ENCODE measurements at regions not wholly inside any gene's neighbourhood (a gene's known extent, or its start where the extent isn't known, plus 50 kb on each side); places are given as distances from the start of the nearest gene placed in this dataset.

GRCh38 chr11:71064702-71065515 lies 187.5 kb downstream of the SHANK2 start:
- DNase-seq (ENCODE audit: low spot score), result no peak
- Histone ChIP-seq H3K4me3 (no peak overlapping the region), H3K36me3 (no peaks in the 10 kb centered on the region), H3K4me1 (ENCODE audit: control insufficient read depth in 1 of 2, low read depth in 2 of 2) (no peaks in the 10 kb centered on the region), H3K27ac (no peak overlapping the region), H3K27me3 (replicated peaks; ENCODE audit: insufficient read depth) (no peaks in the 10 kb centered on the region), H3K9me3 (no peaks in the 10 kb centered on the region)
- no peak for ATAC-seq (ENCODE audit: insufficient number of reproducible peaks, low FRiP score, low read depth)
- no peak for TF ChIP-seq CTCF (IDR thresholded peaks at IDR 0.05)

GRCh38 chr11:71064183-71064582 lies 188.2 kb downstream of the SHANK2 start:
- Histone ChIP-seq H3K27me3 (replicated peaks; ENCODE audit: insufficient read depth) (no peaks in the 10 kb centered on the region), H3K4me3 (no peak overlapping the region), H3K36me3 (no peaks in the 10 kb centered on the region), H3K4me1 (ENCODE audit: control insufficient read depth in 1 of 2, low read depth in 2 of 2) (no peaks in the 10 kb centered on the region), H3K9me3 (no peaks in the 10 kb centered on the region), H3K27ac (no peak overlapping the region)
- DNase-seq (ENCODE audit: low spot score) (no peak), ATAC-seq (ENCODE audit: insufficient number of reproducible peaks, low FRiP score, low read depth) (no peak)
- TF ChIP-seq CTCF (IDR thresholded peaks at IDR 0.05), result no peak

- Histone ChIP-seq H3K27me3 (replicated peaks; ENCODE audit: insufficient read depth) (no peaks in the 10 kb centered on the region), H3K36me3 (no peaks in the 10 kb centered on the region), H3K9me3 (no peaks in the 10 kb centered on the region), H3K4me1 (ENCODE audit: control insufficient read depth in 1 of 2, low read depth in 2 of 2) (no peaks in the 10 kb centered on the region), H3K4me3 (no peak overlapping the region), H3K27ac (no peak overlapping the region)
- ATAC-seq (ENCODE audit: insufficient number of reproducible peaks, low FRiP score, low read depth) (no peak), DNase-seq (ENCODE audit: low spot score) (no peak)
- no peak for TF ChIP-seq CTCF (IDR thresholded peaks at IDR 0.05)
These were observed 189.2 kb downstream of the SHANK2 start for GRCh38 chr11:71063129-71063528.

GRCh38 chr11:71062199-71062598 lies 190.2 kb downstream of the SHANK2 start:
- H3K36me3 ChIP-seq, result no peaks in the 10 kb centered on the region
- no peaks in the 10 kb centered on the region for H3K27me3 ChIP-seq (replicated peaks; ENCODE audit: insufficient read depth)
- no peak overlapping the region for H3K27ac ChIP-seq
- ATAC-seq (ENCODE audit: insufficient number of reproducible peaks, low FRiP score, low read depth) (no peak), DNase-seq (ENCODE audit: low spot score) (no peak)
- H3K9me3 ChIP-seq, result no peaks in the 10 kb centered on the region
- H3K4me1 ChIP-seq (ENCODE audit: control insufficient read depth in 1 of 2, low read depth in 2 of 2), result no peaks in the 10 kb centered on the region
- H3K4me3 ChIP-seq, result no peak overlapping the region
- no peak for TF ChIP-seq CTCF (IDR thresholded peaks at IDR 0.05)

GRCh38 chr11:71060391-71060791 lies 192.0 kb downstream of the SHANK2 start:
- no peak overlapping the region for H3K4me3 ChIP-seq
- H3K4me1 ChIP-seq (ENCODE audit: control insufficient read depth in 1 of 2, low read depth in 2 of 2), result no peaks in the 10 kb centered on the region
- H3K9me3 ChIP-seq, result no peaks in the 10 kb centered on the region
- no peak for TF ChIP-seq CTCF (IDR thresholded peaks at IDR 0.05)
- ATAC-seq (ENCODE audit: insufficient number of reproducible peaks, low FRiP score, low read depth), result no peak
- no peak overlapping the region for H3K27ac ChIP-seq
- no peak for DNase-seq (ENCODE audit: low spot score)
- no peaks in the 10 kb centered on the region for H3K27me3 ChIP-seq (replicated peaks; ENCODE audit: insufficient read depth)
- H3K36me3 ChIP-seq, result no peaks in the 10 kb centered on the region
